ENCODE measurements at regions not wholly inside any gene's neighbourhood (a gene's known extent, or its start where the extent isn't known, plus 50 kb on each side); places are given as distances from the start of the nearest gene placed in this dataset.

GRCh38 chr14:98177551-98177950, 1094.4 kb downstream of the BCL11B start:
- no peaks in the 10 kb centered on the region for H3K4me1 ChIP-seq (ENCODE audit: control insufficient read depth, insufficient read depth, low read length)
- H3K9me3 ChIP-seq (ENCODE audit: control insufficient read depth, insufficient read depth, low read length), result no peaks in the 10 kb centered on the region
- 100% methylated on average over 1 of the region's 1 CpG for WGBS (ENCODE audit: insufficient coverage)
- no peaks in the 10 kb centered on the region for H3K27me3 ChIP-seq (ENCODE audit: control insufficient read depth, insufficient read depth, low read length)
- H3K27ac ChIP-seq (ENCODE audit: low read depth, low read length), result no peak overlapping the region
- H3K4me3 ChIP-seq (ENCODE audit: low read depth, low read length), result no peak overlapping the region
- no peaks in the 10 kb centered on the region for H3K36me3 ChIP-seq (ENCODE audit: control insufficient read depth, insufficient read depth, low read length)
- no peak for DNase-seq (ENCODE audit: low read depth in 4 of 6, low spot score in 6 of 6)

- no peak overlapping the region for H3K4me3 ChIP-seq (ENCODE audit: low read depth, low read length)
- no peaks in the 10 kb centered on the region for H3K27me3 ChIP-seq (ENCODE audit: control insufficient read depth, insufficient read depth, low read length)
- no peak overlapping the region for H3K27ac ChIP-seq (ENCODE audit: low read depth, low read length)
- 91% methylated on average over 2 of the region's 7 CpGs for WGBS (ENCODE audit: insufficient coverage)
- no peaks in the 10 kb centered on the region for H3K9me3 ChIP-seq (ENCODE audit: control insufficient read depth, insufficient read depth, low read length)
- no peak for DNase-seq (ENCODE audit: low read depth in 4 of 6, low spot score in 6 of 6)
- no peaks in the 10 kb centered on the region for H3K4me1 ChIP-seq (ENCODE audit: control insufficient read depth, insufficient read depth, low read length)
- no peaks in the 10 kb centered on the region for H3K36me3 ChIP-seq (ENCODE audit: control insufficient read depth, insufficient read depth, low read length)
These were observed 1090.8 kb downstream of the BCL11B start for GRCh38 chr14:98181241-98181640.

GRCh38 chr14:98181768-98182167, 1090.2 kb downstream of the BCL11B start:
- no peak for DNase-seq (ENCODE audit: low read depth in 4 of 6, low spot score in 6 of 6)
- Histone ChIP-seq H3K36me3 (ENCODE audit: control insufficient read depth, insufficient read depth, low read length) (no peaks in the 10 kb centered on the region), H3K27ac (ENCODE audit: low read depth, low read length) (no peak overlapping the region), H3K27me3 (ENCODE audit: control insufficient read depth, insufficient read depth, low read length) (no peaks in the 10 kb centered on the region), H3K9me3 (ENCODE audit: control insufficient read depth, insufficient read depth, low read length) (no peaks in the 10 kb centered on the region), H3K4me3 (ENCODE audit: low read depth, low read length) (no peak overlapping the region), H3K4me1 (ENCODE audit: control insufficient read depth, insufficient read depth, low read length) (no peaks in the 10 kb centered on the region)
- WGBS (ENCODE audit: insufficient coverage), result 100% methylated on average over 1 of the region's 1 CpG

- Histone ChIP-seq H3K36me3 (ENCODE audit: control insufficient read depth, insufficient read depth, low read length) (no peaks in the 10 kb centered on the region), H3K4me1 (ENCODE audit: control insufficient read depth, insufficient read depth, low read length) (no peaks in the 10 kb centered on the region), H3K9me3 (ENCODE audit: control insufficient read depth, insufficient read depth, low read length) (no peaks in the 10 kb centered on the region), H3K27me3 (ENCODE audit: control insufficient read depth, insufficient read depth, low read length) (no peaks in the 10 kb centered on the region), H3K27ac (ENCODE audit: low read depth, low read length) (no peak overlapping the region), H3K4me3 (ENCODE audit: low read depth, low read length) (no peak overlapping the region)
- no peak for DNase-seq (ENCODE audit: low read depth in 4 of 6, low spot score in 6 of 6)
- 100% methylated on average over 1 of the region's 3 CpGs for WGBS (ENCODE audit: insufficient coverage)
These were observed 1089.5 kb downstream of the BCL11B start for GRCh38 chr14:98182393-98183055.

- Histone ChIP-seq H3K36me3 (ENCODE audit: control insufficient read depth, insufficient read depth, low read length) (no peaks in the 10 kb centered on the region), H3K4me3 (ENCODE audit: low read depth, low read length) (no peak overlapping the region), H3K4me1 (ENCODE audit: control insufficient read depth, insufficient read depth, low read length) (no peaks in the 10 kb centered on the region), H3K27me3 (ENCODE audit: control insufficient read depth, insufficient read depth, low read length) (no peaks in the 10 kb centered on the region), H3K27ac (ENCODE audit: low read depth, low read length) (no peak overlapping the region), H3K9me3 (ENCODE audit: control insufficient read depth, insufficient read depth, low read length) (no peaks in the 10 kb centered on the region)
- 100% methylated on average over 3 of the region's 4 CpGs for WGBS (ENCODE audit: insufficient coverage)
- DNase-seq (ENCODE audit: low read depth in 4 of 6, low spot score in 6 of 6), result no peak
These were observed 1088.4 kb downstream of the BCL11B start for GRCh38 chr14:98183556-98183955.

GRCh38 chr14:98184457-98184856, 1087.5 kb downstream of the BCL11B start:
- peak in 1 of 6 donors; percentile 60 for DNase-seq (ENCODE audit: low read depth in 4 of 6, low spot score in 6 of 6)
- Histone ChIP-seq H3K27me3 (ENCODE audit: control insufficient read depth, insufficient read depth, low read length) (no peaks in the 10 kb centered on the region), H3K9me3 (ENCODE audit: control insufficient read depth, insufficient read depth, low read length) (no peaks in the 10 kb centered on the region), H3K4me1 (ENCODE audit: control insufficient read depth, insufficient read depth, low read length) (no peaks in the 10 kb centered on the region), H3K27ac (ENCODE audit: low read depth, low read length) (no peak overlapping the region), H3K4me3 (ENCODE audit: low read depth, low read length) (no peak overlapping the region), H3K36me3 (ENCODE audit: control insufficient read depth, insufficient read depth, low read length) (no peaks in the 10 kb centered on the region)
- WGBS (ENCODE audit: insufficient coverage), result 87% methylated on average over 2 of the region's 6 CpGs

GRCh38 chr14:98185036-98185435, 1087.0 kb downstream of the BCL11B start:
- Histone ChIP-seq H3K27ac (ENCODE audit: low read depth, low read length) (no peak overlapping the region), H3K27me3 (ENCODE audit: control insufficient read depth, insufficient read depth, low read length) (no peaks in the 10 kb centered on the region), H3K36me3 (ENCODE audit: control insufficient read depth, insufficient read depth, low read length) (no peaks in the 10 kb centered on the region), H3K9me3 (ENCODE audit: control insufficient read depth, insufficient read depth, low read length) (no peaks in the 10 kb centered on the region), H3K4me3 (ENCODE audit: low read depth, low read length) (no peak overlapping the region), H3K4me1 (ENCODE audit: control insufficient read depth, insufficient read depth, low read length) (no peaks in the 10 kb centered on the region)
- WGBS (ENCODE audit: insufficient coverage), result 77% methylated on average over 8 of the region's 8 CpGs
- no peak for DNase-seq (ENCODE audit: low read depth in 4 of 6, low spot score in 6 of 6)

GRCh38 chr14:98186140-98186539, 1085.9 kb downstream of the BCL11B start:
- H3K27ac ChIP-seq (ENCODE audit: low read depth, low read length), result no peak overlapping the region
- no peaks in the 10 kb centered on the region for H3K4me1 ChIP-seq (ENCODE audit: control insufficient read depth, insufficient read depth, low read length)
- no CpG with 5 or more reads among the region's 3 CpGs for WGBS (ENCODE audit: insufficient coverage)
- H3K9me3 ChIP-seq (ENCODE audit: control insufficient read depth, insufficient read depth, low read length), result no peaks in the 10 kb centered on the region
- no peak overlapping the region for H3K4me3 ChIP-seq (ENCODE audit: low read depth, low read length)
- no peak for DNase-seq (ENCODE audit: low read depth in 4 of 6, low spot score in 6 of 6)
- H3K27me3 ChIP-seq (ENCODE audit: control insufficient read depth, insufficient read depth, low read length), result no peaks in the 10 kb centered on the region
- no peaks in the 10 kb centered on the region for H3K36me3 ChIP-seq (ENCODE audit: control insufficient read depth, insufficient read depth, low read length)

- no peak overlapping the region for H3K4me3 ChIP-seq (ENCODE audit: low read depth, low read length)
- H3K4me1 ChIP-seq (ENCODE audit: control insufficient read depth, insufficient read depth, low read length), result no peaks in the 10 kb centered on the region
- H3K36me3 ChIP-seq (ENCODE audit: control insufficient read depth, insufficient read depth, low read length), result no peaks in the 10 kb centered on the region
- no peaks in the 10 kb centered on the region for H3K9me3 ChIP-seq (ENCODE audit: control insufficient read depth, insufficient read depth, low read length)
- H3K27ac ChIP-seq (ENCODE audit: low read depth, low read length), result no peak overlapping the region
- no CpG with 5 or more reads among the region's 2 CpGs for WGBS (ENCODE audit: insufficient coverage)
- no peak for DNase-seq (ENCODE audit: low read depth in 4 of 6, low spot score in 6 of 6)
- H3K27me3 ChIP-seq (ENCODE audit: control insufficient read depth, insufficient read depth, low read length), result no peaks in the 10 kb centered on the region
These were observed 1084.7 kb downstream of the BCL11B start for GRCh38 chr14:98187281-98187680.

- H3K4me1 ChIP-seq (ENCODE audit: control insufficient read depth, insufficient read depth, low read length), result no peaks in the 10 kb centered on the region
- no peak overlapping the region for H3K27ac ChIP-seq (ENCODE audit: low read depth, low read length)
- no peaks in the 10 kb centered on the region for H3K9me3 ChIP-seq (ENCODE audit: control insufficient read depth, insufficient read depth, low read length)
- DNase-seq (ENCODE audit: low read depth in 4 of 6, low spot score in 6 of 6), result no peak
- 88% methylated on average over 1 of the region's 1 CpG for WGBS (ENCODE audit: insufficient coverage)
- H3K36me3 ChIP-seq (ENCODE audit: control insufficient read depth, insufficient read depth, low read length), result no peaks in the 10 kb centered on the region
- H3K27me3 ChIP-seq (ENCODE audit: control insufficient read depth, insufficient read depth, low read length), result no peaks in the 10 kb centered on the region
- H3K4me3 ChIP-seq (ENCODE audit: low read depth, low read length), result no peak overlapping the region
These were observed 1082.9 kb downstream of the BCL11B start for GRCh38 chr14:98189062-98189461.

Data from spinal cord (tissue), 9 donors.